Sigmoid colon (tissue), 4 donors: ENCODE measurements at regions not wholly inside any gene's neighbourhood (a gene's known extent, or its start where the extent isn't known, plus 50 kb on each side); places are given as distances from the start of the nearest gene placed in this dataset.

Experiments
- EP300 ChIP-seq, 4 donors: sonication (generic); formaldehyde crosslinking; IDR thresholded peaks; one replicate each; pipeline ENCODE4 v1.6.1; 2017; ENCODE audit warnings: antibody characterized with exemption in 4 of 4
- TF ChIP-seq, protein P1 (sequence below), 4 experiments: fragments of 450-650 bp in 3 of 4; fragments of 200-600 bp in 1 of 4; IDR thresholded peaks; one replicate each; pipeline ENCODE4 v1.5.1; 2016 to 2019; ENCODE audit warnings: antibody characterized with exemption in 4 of 4, mild to moderate bottlenecking in 3 of 4, moderate library complexity in 2 of 4

- TF ChIP-seq, protein P1, sequence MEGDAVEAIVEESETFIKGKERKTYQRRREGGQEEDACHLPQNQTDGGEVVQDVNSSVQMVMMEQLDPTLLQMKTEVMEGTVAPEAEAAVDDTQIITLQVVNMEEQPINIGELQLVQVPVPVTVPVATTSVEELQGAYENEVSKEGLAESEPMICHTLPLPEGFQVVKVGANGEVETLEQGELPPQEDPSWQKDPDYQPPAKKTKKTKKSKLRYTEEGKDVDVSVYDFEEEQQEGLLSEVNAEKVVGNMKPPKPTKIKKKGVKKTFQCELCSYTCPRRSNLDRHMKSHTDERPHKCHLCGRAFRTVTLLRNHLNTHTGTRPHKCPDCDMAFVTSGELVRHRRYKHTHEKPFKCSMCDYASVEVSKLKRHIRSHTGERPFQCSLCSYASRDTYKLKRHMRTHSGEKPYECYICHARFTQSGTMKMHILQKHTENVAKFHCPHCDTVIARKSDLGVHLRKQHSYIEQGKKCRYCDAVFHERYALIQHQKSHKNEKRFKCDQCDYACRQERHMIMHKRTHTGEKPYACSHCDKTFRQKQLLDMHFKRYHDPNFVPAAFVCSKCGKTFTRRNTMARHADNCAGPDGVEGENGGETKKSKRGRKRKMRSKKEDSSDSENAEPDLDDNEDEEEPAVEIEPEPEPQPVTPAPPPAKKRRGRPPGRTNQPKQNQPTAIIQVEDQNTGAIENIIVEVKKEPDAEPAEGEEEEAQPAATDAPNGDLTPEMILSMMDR (IDR thresholded peaks at IDR 0.05): no peak
- TF ChIP-seq EP300 (IDR thresholded peaks at IDR 0.05): no peak
These were observed 133.9 kb upstream of the ARL4C start for GRCh38 chr2:234630801-234631261.
